PC-9 (cell line): ENCODE measurements at regions not wholly inside any gene's neighbourhood (a gene's known extent, or its start where the extent isn't known, plus 50 kb on each side); places are given as distances from the start of the nearest gene placed in this dataset.

Source experiments
- BruUV-seq: library from RNA; stranded (reverse); fragments of 400-500 nt; replicated peaks from 2 replicates; lab custom pipeline; 2021; lab: Mats Ljungman, UMichigan
- CTCF ChIA-PET: fragments of 300-600 bp; sonication (Branson Sonifier 250); formaldehyde crosslinking; loops from one replicate; lab custom pipeline; 2022; ENCODE audit warnings: antibody characterized with exemption; lab: Charles Lee
- POLR2A ChIA-PET: fragments of 300-600 bp; sonication (Branson Sonifier 250); formaldehyde crosslinking; loops from one replicate; lab custom pipeline; 2022; ENCODE audit warnings: antibody characterized with exemption; ENCODE audit not compliant: unreplicated experiment; lab: Charles Lee
- DNase-seq, 2 experiments: peaks; one replicate each; pipeline versions ENCODE4 v3.0.0 to v3.0.0-alpha.2; 2015 to 2022; ENCODE audit warnings: mixed read lengths in 1 of 2
- H2AFZ ChIP-seq: fragments of 200-600 bp; sonication (generic); 2 replicates; pipeline ENCODE4 v1.8.1; 2017; ENCODE audit warnings: antibody characterized with exemption
- H3F3A ChIP-seq: fragments of 200-600 bp; sonication (generic); 2 replicates; pipeline ENCODE4 v1.8.1; 2017; ENCODE audit warnings: antibody characterized with exemption, mild to moderate bottlenecking, low read depth; ENCODE audit not compliant: insufficient read depth
- H3K27ac ChIP-seq: fragments of 200-600 bp; sonication (generic); 2 replicates; pipeline ENCODE4 v1.6.1; 2016; ENCODE audit warnings: mixed run types
- H3K27me3 ChIP-seq: fragments of 200-600 bp; sonication (generic); 2 replicates; pipeline ENCODE4 v1.6.1; 2016; ENCODE audit warnings: low read depth, mixed run types; ENCODE audit not compliant: insufficient read depth
- H3K36me3 ChIP-seq: fragments of 200-600 bp; sonication (generic); 2 replicates; pipeline ENCODE4 v1.6.1; 2016; ENCODE audit warnings: low read depth, mixed run types
- H3K4me1 ChIP-seq: fragments of 200-600 bp; sonication (generic); replicated peaks from 2 replicates; pipeline ENCODE4 v1.6.1; 2016; ENCODE audit warnings: mixed run types; ENCODE audit not compliant: insufficient read depth
- H3K4me2 ChIP-seq: fragments of 200-600 bp; sonication (generic); 2 replicates; pipeline ENCODE4 v1.6.1; 2017; ENCODE audit warnings: mixed run types
- H3K4me3 ChIP-seq: fragments of 200-600 bp; sonication (generic); 2 replicates; pipeline ENCODE4 v1.6.1; 2016; ENCODE audit warnings: mixed run types
- H3K79me2 ChIP-seq: fragments of 200-600 bp; sonication (generic); 2 replicates; pipeline ENCODE4 v1.6.1; 2017; ENCODE audit warnings: low read depth, mixed run types
- H3K9me2 ChIP-seq: fragments of 200-600 bp; sonication (generic); 2 replicates; pipeline ENCODE4 v1.8.1; 2017; ENCODE audit warnings: mild to moderate bottlenecking; ENCODE audit not compliant: insufficient read depth
- H3K9me3 ChIP-seq: fragments of 200-600 bp; sonication (generic); 2 replicates; pipeline ENCODE4 v1.8.1; 2016; ENCODE audit warnings: low read depth; ENCODE audit not compliant: insufficient read depth
- H4K20me1 ChIP-seq: fragments of 200-600 bp; sonication (generic); 2 replicates; pipeline ENCODE4 v1.8.1; 2017; ENCODE audit not compliant: insufficient read depth
- EZH2 ChIP-seq: fragments of 200-600 bp; sonication (generic); IDR thresholded peaks from 2 replicates; pipeline ENCODE4 v1.8.0; 2017; ENCODE audit warnings: antibody characterized with exemption, low read depth
- intact Hi-C: fragments of 100-400 bp; cut with micrococcal nuclease; formaldehyde crosslinking; loops from one replicate; pipeline ENCODE4 v1.10.0; 2022; ENCODE audit not compliant: unreplicated experiment
- TF ChIP-seq, protein P1 (sequence below): fragments of 200-600 bp; sonication (generic); conservative IDR thresholded peaks from 2 replicates; pipeline ENCODE4 v1.6.1; 2017; ENCODE audit warnings: mixed run types, antibody characterized with exemption, mild to moderate bottlenecking, moderate library complexity

- no peak overlapping the region for H3K4me3 ChIP-seq
- no peaks in the 10 kb centered on the region for H3K27me3 ChIP-seq
- BruUV-seq = no TSS peak
- H3F3A ChIP-seq = no peaks in the 10 kb centered on the region
- no peaks in the 10 kb centered on the region for H3K4me1 ChIP-seq
- intact Hi-C loops = no loop called here
- H3K9me2 ChIP-seq = no peaks in the 10 kb centered on the region
- no peaks in the 10 kb centered on the region for H4K20me1 ChIP-seq
- H3K27ac ChIP-seq = no peak overlapping the region
- no peak for DNase-seq
- no peaks in the 10 kb centered on the region for H3K79me2 ChIP-seq
- ChIA-PET CTCF (no interaction called here), POLR2A (no interaction called here)
- TF ChIP-seq, protein P1, sequence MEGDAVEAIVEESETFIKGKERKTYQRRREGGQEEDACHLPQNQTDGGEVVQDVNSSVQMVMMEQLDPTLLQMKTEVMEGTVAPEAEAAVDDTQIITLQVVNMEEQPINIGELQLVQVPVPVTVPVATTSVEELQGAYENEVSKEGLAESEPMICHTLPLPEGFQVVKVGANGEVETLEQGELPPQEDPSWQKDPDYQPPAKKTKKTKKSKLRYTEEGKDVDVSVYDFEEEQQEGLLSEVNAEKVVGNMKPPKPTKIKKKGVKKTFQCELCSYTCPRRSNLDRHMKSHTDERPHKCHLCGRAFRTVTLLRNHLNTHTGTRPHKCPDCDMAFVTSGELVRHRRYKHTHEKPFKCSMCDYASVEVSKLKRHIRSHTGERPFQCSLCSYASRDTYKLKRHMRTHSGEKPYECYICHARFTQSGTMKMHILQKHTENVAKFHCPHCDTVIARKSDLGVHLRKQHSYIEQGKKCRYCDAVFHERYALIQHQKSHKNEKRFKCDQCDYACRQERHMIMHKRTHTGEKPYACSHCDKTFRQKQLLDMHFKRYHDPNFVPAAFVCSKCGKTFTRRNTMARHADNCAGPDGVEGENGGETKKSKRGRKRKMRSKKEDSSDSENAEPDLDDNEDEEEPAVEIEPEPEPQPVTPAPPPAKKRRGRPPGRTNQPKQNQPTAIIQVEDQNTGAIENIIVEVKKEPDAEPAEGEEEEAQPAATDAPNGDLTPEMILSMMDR = no peak
- no peak for TF ChIP-seq EZH2
- H3K36me3 ChIP-seq = no peaks in the 10 kb centered on the region
- H3K9me3 ChIP-seq = no peaks in the 10 kb centered on the region
- no peak overlapping the region for H3K4me2 ChIP-seq
- no peak overlapping the region for H2AFZ ChIP-seq
Measured at GRCh38 chr2:80711915-80712314, 407.4 kb upstream of the LRRTM1 start.

GRCh38 chr2:80706951-80707350, 402.4 kb upstream of the LRRTM1 start:
- CTCF ChIA-PET = no interaction called here
- Histone ChIP-seq H3K4me3 (no peak overlapping the region), H3K9me3 (no peaks in the 10 kb centered on the region), H3K9me2 (no peaks in the 10 kb centered on the region), H3K27ac (no peak overlapping the region), H3F3A (no peaks in the 10 kb centered on the region), H3K36me3 (no peaks in the 10 kb centered on the region), H3K4me2 (no peak overlapping the region), H4K20me1 (no peaks in the 10 kb centered on the region), H3K79me2 (no peaks in the 10 kb centered on the region), H3K27me3 (no peaks in the 10 kb centered on the region), H3K4me1 (no peaks in the 10 kb centered on the region), H2AFZ (no peak overlapping the region)
- intact Hi-C loops = no loop called here
- BruUV-seq = no TSS peak
- no peak for DNase-seq
- TF ChIP-seq, protein P1 = no peak
- TF ChIP-seq EZH2 = no peak
- POLR2A ChIA-PET = no interaction called here

DNA sequence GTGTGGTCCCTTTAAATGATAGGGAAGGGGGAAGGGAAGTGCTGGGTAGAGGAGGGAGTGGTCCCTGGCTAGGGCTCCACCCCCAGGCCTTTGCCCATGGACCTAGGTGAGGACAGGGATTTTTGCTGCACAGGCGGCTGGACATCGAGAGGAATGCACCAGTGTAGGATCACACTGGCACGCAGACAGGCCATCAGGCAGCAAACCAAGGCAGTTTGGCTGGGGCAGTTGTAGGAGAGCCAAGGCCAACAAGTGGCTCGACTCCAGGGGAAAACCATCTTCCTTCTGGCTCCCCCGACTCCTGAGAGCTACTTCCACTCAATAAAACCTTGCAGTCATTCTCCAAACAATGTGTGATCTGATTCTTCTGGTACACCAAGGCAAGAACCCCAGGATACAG, 402.0 kb upstream of the LRRTM1 start:
- no peaks in the 10 kb centered on the region for H3K9me2 ChIP-seq
- intact Hi-C loops = no loop called here
- DNase-seq = no peak
- no peaks in the 10 kb centered on the region for H3K36me3 ChIP-seq
- no peak overlapping the region for H3K27ac ChIP-seq
- ChIA-PET POLR2A (no interaction called here), CTCF (no interaction called here)
- no peaks in the 10 kb centered on the region for H3F3A ChIP-seq
- no peak overlapping the region for H2AFZ ChIP-seq
- TF ChIP-seq EZH2 = no peak
- TF ChIP-seq, protein P1 = no peak
- no peaks in the 10 kb centered on the region for H4K20me1 ChIP-seq
- no peaks in the 10 kb centered on the region for H3K79me2 ChIP-seq
- H3K27me3 ChIP-seq = no peaks in the 10 kb centered on the region
- no TSS peak for BruUV-seq
- H3K9me3 ChIP-seq = no peaks in the 10 kb centered on the region
- H3K4me3 ChIP-seq = no peak overlapping the region
- no peaks in the 10 kb centered on the region for H3K4me1 ChIP-seq
- H3K4me2 ChIP-seq = no peak overlapping the region
